ENCODE measurements at regions not wholly inside any gene's neighbourhood (a gene's known extent, or its start where the extent isn't known, plus 50 kb on each side); places are given as distances from the start of the nearest gene placed in this dataset.
"Not testable (repeated sequence)": the region's sequence is repeated elsewhere in the genome, so short reads cannot be mapped to it uniquely, and the experiment has no call there.

GRCh38 chr14:103232031-103232808 lies 101.8 kb upstream of the EIF5 start:
- DNase-seq (ENCODE audit: low spot score): no peak

- DNase-seq (ENCODE audit: low spot score): no peak
Observed at GRCh38 chr14:103232831-103233319, 101.2 kb upstream of the EIF5 start.

- DNase-seq (ENCODE audit: low spot score): no peak
Observed at GRCh38 chr14:103233328-103233727, 100.7 kb upstream of the EIF5 start.

GRCh38 chr14:103234826-103235225 lies 99.2 kb upstream of the EIF5 start:
- DNase-seq (ENCODE audit: low spot score): not testable (repeated sequence)

GRCh38 chr14:103235506-103235905 lies 98.5 kb upstream of the EIF5 start:
- not testable (repeated sequence) for DNase-seq (ENCODE audit: low spot score)

GRCh38 chr14:103239751-103240150 lies 94.3 kb upstream of the EIF5 start:
- DNase-seq (ENCODE audit: low spot score): no peak

- no peak for DNase-seq (ENCODE audit: low spot score)
Observed at GRCh38 chr14:103241531-103241930, 92.5 kb upstream of the EIF5 start.

- DNase-seq (ENCODE audit: low spot score): peak; percentile 0
Observed at GRCh38 chr14:103243764-103244737, 90.0 kb upstream of the EIF5 start.

- peak; percentile 71 for DNase-seq (ENCODE audit: low spot score)
Observed at GRCh38 chr14:103245624-103246031, 88.4 kb upstream of the EIF5 start.

- no peak for DNase-seq (ENCODE audit: low spot score)
Observed at GRCh38 chr14:103246070-103246469, 88.0 kb upstream of the EIF5 start.

- no peak for DNase-seq (ENCODE audit: low spot score)
Observed at GRCh38 chr14:103247169-103247606, 86.8 kb upstream of the EIF5 start.

GRCh38 chr14:103250181-103250580 lies 83.9 kb upstream of the EIF5 start:
- no peak for DNase-seq (ENCODE audit: low spot score)

GRCh38 chr14:103250874-103251273 lies 83.2 kb upstream of the EIF5 start:
- DNase-seq (ENCODE audit: low spot score): no peak

- DNase-seq (ENCODE audit: low spot score): no peak
Observed at GRCh38 chr14:103255555-103255954, 78.5 kb upstream of the EIF5 start.

GRCh38 chr14:103256406-103256805 lies 77.6 kb upstream of the EIF5 start:
- DNase-seq (ENCODE audit: low spot score): no peak

- no peak for DNase-seq (ENCODE audit: low spot score)
Observed at GRCh38 chr14:103257211-103257962, 76.7 kb upstream of the EIF5 start.

GRCh38 chr14:103258211-103258610 lies 75.8 kb upstream of the EIF5 start:
- no peak for DNase-seq (ENCODE audit: low spot score)

- DNase-seq (ENCODE audit: low spot score): no peak
Observed at GRCh38 chr14:103259184-103259583, 74.9 kb upstream of the EIF5 start.

- DNase-seq (ENCODE audit: low spot score): no peak
Observed at GRCh38 chr14:103259801-103260628, 74.0 kb upstream of the EIF5 start.

- DNase-seq (ENCODE audit: low spot score): peak; percentile 58
Observed at GRCh38 chr14:103260629-103261124, 73.4 kb upstream of the EIF5 start.

Data from AG08395 (cell line).